ENCODE measurements at regions not wholly inside any gene's neighbourhood (a gene's known extent, or its start where the extent isn't known, plus 50 kb on each side); places are given as distances from the start of the nearest gene placed in this dataset.

DNA sequence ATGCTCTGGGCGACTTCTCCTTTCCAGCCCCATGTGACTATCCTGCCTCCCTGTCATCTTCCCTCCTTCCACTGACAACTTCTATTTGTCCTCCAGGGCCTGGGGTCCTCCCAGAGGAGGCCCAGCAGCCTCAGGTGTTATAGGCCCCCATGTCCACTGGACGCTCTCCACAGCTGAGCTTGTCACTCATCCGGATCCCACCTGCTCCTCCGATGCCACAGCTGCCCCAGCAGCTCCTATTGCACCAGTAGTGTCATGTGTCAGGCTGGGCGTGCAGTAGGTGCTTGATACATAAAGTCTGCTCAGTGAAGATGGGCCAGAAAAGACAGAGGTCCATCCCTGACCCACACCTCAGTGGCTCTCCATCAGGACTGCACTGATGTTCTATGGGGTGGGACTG lies 305.7 kb upstream of the MYT1L start:
- TF ChIP-seq, protein P1, sequence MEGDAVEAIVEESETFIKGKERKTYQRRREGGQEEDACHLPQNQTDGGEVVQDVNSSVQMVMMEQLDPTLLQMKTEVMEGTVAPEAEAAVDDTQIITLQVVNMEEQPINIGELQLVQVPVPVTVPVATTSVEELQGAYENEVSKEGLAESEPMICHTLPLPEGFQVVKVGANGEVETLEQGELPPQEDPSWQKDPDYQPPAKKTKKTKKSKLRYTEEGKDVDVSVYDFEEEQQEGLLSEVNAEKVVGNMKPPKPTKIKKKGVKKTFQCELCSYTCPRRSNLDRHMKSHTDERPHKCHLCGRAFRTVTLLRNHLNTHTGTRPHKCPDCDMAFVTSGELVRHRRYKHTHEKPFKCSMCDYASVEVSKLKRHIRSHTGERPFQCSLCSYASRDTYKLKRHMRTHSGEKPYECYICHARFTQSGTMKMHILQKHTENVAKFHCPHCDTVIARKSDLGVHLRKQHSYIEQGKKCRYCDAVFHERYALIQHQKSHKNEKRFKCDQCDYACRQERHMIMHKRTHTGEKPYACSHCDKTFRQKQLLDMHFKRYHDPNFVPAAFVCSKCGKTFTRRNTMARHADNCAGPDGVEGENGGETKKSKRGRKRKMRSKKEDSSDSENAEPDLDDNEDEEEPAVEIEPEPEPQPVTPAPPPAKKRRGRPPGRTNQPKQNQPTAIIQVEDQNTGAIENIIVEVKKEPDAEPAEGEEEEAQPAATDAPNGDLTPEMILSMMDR (IDR thresholded peaks at IDR 0.05 in 8 of 11, conservative IDR thresholded peaks at IDR 0.05 in 3 of 11), result no peak
- TF ChIP-seq POLR2A (IDR thresholded peaks at IDR 0.05), result no peak

Data from spleen (tissue), 7 donors.